ENCODE measurements at regions not wholly inside any gene's neighbourhood (a gene's known extent, or its start where the extent isn't known, plus 50 kb on each side); places are given as distances from the start of the nearest gene placed in this dataset.
"Not testable (repeated sequence)": the region's sequence is repeated elsewhere in the genome, so short reads cannot be mapped to it uniquely, and the experiment has no call there.

DNA sequence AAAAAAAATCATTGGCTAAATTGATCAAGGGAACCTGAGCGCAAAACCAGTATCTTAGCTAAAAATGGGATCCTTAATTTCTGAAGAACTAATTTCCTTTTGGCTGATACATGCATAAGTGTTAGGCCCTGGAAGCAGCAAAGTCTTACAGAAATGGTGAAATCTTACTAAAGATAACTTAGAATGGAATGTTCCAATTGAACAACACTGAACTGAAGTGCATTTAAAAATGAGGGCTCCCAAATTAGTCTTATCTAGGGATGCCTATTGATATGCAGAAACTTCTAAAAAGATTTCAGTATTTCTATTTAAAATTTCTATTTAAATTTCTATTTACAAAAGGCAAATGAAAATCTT is 120.7 kb upstream of the BANK1 start:
- no peak for DNase-seq

DNA sequence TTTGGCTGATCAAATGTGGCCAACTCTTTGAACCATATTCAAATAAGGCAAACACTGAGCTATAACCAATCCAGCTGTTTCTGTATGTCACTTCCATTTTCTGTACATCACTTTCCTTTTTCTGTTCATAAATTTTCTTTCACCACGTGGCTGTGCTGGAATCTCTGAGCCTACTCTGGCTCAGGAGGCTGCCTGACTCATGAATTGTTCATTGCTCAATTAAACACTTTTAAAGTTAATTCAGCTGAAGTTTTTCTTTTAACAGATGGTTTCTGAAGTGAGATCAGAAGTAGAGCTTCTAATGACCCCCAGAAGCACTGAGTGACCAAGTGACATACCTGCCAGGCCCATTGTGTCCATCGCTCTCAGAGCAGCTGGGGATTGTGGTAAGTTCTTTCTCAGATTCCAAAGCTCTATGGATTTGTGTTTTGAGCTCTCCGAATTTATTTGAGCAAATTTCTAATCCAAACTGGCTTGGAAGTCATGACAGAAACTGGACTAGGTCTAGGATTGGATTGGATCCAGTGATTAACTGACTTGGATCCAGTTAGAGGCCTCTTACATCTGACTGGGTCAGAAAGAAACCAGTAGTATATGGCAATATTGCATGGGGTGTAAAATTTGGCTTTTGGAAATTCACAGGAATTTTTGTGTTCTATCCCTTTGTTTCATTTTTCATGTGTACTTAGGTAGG is 121.2 kb upstream of the BANK1 start:
- DNase-seq: no peak

DNA sequence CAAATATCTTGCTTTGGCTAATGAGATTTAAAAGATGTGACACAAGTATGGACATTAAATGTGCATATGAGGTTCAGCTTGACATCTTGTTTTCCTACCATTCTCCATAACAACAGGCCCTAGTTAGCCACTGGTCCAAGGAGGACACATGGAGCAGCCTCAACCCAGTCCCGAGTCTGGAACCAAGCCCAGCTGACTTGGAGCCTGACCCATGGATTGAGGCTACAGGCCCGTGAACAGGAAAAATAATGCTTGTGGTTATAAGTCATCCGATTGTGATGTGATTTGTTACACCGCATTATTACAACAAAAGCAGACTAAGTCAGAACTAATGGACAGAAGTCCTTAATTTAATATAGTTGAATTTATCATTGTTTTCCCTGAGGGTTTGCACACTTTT is 123.2 kb upstream of the BANK1 start:
- no peak for DNase-seq

DNA sequence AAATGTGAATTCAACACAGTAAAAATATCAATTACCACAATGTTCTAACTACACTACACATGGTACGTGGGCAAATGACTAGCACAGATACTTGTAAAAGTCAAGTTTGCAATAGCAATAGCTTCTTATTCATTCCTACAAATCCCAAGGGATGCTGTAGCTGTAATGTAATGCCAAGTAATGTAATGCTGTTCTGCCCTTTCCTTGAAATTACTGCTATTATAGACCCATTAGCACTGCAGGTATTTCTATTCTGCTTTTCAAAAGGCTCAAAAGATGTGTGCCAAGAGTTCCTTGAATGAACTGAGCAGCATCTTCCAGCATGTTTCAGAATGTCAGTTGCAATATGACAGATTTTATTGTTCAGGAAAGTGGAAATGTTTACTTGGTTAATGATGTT is 129.9 kb upstream of the BANK1 start:
- no peak for DNase-seq

DNA sequence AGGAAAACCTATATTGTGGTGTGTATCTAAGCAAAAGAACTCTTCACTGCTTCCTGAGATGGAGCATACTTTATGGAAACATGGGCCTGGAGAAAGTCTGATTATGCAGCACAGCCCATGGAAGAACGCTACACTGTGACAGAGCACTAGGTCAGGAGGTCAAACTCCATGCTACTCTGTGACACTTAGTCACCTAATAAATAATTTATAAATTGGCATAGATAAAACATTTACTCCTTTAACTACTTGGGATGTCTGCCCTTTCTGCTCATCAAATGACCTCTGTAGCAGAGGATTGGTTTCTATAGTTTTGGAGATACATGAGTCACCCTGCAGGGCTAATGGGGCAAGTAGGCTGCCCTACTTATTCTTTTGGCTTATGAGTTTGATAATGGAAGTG is 134.7 kb upstream of the BANK1 start:
- no peak for DNase-seq

DNA sequence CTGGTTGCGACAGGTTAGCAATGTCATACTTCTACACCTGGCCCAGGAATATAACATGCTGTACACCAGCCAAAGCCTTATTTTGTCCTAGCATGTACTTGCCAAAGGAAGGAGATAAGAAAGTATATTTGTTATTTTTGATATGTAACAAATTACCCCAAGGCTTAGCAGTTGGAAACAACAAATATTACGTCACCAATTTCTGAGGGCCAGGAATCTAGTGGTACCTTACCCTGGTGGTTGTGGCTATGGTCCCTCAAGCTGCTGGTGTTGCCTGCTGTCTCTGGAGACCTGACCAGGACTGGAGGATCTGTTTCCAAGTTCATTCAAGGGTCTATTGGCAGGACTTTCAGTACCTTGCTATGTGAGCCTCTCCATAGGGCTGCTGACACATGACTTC is 135.5 kb upstream of the BANK1 start:
- no peak for DNase-seq

DNA sequence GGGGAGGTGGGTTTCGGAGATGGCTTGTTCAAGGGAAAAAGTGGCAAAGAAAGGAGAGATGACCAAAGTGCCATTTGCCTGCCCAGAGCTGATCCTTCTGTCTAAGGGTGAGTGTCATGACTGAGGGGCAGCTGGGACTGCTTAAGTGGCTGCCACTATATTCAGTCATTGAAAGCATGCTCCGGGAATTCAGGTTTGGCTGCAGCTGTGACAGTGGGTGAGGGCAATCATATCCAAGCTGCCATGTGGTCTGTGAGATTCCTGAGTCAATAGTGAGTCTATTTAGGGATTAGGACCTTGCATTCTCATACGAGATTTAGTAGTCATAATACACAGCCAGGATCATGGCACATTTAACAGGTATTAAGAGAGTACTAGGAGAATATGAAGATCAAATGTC is 138.8 kb upstream of the BANK1 start:
- DNase-seq: no peak

DNA sequence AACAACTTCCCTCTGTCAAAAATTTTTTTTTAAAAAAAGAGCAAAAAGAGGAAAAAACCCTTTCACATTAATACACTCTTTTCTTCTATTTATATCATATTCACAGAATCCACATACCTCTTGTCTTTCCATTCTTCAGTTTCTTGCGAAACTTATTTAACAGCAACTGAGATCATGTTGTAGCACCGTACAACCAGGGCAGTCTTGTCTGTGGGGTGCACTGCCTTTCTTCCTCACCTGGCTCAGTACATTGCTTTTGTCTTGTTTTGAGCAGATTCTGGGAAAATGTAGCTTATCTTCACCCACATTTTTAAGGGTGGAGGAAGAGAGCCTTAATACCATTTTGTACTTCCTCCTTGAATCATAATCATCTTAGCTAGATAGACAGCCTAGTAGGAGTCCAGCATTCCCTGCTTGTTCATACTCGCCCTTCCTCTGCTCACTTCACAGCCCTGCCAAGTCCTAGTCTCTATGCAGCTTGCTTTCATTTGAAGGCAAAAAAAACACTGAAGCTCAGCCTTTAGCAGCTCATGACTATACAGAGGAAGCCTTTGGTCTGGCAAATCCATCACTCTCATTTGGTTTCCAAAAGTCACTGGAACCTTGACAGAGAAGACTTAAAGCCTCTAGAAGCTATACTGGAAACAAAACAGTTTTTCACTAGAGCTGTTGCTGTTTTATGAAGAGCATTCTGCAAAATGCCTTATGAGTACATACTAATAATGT is 140.6 kb upstream of the BANK1 start:
- DNase-seq: no peak

DNA sequence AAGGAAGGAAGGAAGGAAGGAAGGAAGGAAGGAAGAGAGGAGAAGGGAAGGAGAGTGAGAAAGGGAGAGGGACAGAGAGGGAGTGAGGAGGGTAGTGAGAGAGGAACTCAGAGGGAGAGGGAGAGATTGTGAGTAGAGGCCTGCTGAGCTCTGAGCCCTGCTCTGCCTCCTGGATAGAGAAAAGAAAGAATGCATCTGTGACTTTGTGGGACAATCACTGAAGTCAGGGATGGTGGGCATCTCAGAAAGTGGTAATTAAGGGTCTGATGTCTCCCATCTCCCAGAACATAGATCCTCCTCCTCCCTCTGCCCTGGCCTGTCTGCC is 142.9 kb upstream of the BANK1 start:
- DNase-seq: no peak

DNA sequence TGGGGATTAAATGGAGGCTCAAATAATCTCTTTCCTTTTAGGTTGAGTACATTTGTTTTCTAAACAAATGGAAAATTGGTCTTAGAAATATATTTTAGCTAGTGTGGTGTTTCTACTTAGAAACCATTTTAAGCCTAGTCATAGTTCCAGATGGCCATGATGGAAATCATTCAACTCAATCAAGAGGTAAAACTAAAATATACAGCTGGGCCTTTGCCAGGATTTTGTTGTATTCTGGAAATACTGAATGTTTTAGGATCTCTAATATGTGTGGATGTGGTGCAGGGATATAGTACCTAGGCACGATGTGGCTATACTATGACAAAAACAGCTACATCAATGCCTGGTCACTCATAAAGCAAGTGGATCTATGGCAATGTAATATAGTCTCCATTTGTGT is 146.0 kb upstream of the BANK1 start:
- no peak for DNase-seq

DNA sequence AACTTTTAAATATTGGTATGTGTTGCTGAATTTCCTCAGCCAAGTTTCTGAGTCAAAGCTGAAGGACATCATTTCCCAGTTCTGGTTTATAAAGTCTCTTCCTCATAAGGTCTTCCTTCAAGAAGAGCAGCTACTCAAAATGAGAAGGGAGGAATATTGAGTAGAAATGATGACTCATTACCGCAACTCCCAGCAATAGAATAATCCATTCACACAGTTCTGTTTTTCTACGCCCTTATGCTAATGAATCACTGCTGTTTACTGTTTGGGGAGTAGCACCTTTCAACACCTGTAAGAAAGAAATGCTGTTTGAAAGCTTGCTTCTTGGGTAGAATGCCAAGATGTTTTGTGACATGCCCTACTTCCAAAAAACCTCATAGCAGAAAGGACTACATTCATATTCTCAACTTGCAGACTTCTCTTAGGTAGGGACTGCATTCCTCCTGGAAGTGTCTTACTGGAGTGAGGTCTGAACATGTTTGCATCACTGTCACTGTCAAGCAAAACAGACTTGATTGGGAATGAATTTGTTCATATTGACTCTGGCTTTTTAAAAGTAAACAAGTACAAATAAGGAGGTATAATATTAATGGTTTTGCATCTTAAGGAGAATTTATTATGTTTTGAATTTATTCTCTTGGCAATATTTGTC is 147.2 kb upstream of the BANK1 start:
- no peak for DNase-seq

DNA sequence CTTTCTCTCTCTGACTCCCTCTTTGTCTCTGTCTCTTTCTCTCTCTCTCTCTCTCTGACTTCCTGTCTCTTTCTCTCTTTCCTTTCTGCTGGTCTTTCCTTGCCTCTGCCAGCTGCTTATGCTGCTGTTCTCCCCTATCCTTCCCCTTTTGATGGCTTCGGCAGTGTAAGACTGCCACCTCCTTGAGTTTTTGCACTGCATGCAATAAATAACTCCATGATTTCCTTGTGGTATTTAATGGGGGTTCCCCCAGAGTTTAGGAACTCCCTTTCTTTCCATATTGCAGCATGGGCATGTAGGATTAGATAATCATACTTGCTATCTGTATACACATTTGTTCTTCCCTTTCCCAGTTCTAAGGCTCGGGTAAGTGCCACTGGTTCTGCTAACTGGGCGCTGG is 157.8 kb upstream of the BANK1 start:
- DNase-seq: not testable (repeated sequence)

DNA sequence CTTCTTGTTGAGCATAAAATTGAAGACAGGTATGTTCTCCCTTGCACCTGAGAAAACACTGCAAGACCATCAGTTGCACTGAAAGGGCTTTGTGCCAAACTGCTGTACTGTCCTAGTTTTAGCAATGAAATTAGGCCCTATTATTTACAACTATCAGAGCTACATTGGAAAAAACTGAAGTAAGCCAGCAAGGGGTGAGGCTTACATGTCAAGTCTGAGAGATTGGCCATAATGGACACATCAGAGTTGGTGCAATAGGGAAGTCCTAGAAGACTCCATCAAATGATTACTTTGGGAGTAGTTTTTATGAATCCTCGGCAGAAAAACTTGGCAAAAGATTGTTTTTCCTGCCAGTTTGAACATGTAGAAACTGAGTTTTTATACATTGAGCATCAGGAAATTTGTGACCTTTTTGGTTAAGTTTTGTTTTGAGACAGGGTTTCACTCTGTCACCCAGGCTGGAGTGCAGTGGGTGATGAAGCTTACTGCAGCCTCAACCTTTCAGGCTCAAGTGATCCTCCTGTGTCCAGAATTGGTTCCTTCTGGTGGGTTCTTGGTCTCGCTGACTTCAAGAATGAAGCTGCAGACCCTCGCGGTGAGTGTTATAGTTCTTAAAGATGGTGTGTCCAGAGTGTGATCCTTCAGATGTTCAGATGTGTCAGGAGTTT is 160.1 kb upstream of the BANK1 start:
- DNase-seq: no peak

DNA sequence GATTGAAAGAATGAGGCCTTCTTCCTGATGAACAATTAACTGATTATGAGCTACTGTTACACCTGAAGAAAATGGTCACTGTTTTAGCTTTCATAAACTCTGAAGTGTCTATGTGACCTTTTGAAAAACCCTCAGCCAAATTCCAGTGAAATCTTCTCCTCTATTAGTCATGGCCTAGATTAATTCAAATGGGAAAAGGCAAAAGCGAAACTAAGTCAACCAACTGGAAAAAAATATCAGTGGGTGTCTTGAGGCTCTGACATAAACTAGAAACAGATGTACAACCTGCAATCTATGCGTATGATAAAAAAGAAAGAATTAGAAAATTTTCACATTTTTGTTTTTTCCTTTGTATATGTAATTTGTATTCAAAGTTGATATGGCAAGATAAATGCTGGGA is 169.4 kb upstream of the BANK1 start:
- DNase-seq: no peak

DNA sequence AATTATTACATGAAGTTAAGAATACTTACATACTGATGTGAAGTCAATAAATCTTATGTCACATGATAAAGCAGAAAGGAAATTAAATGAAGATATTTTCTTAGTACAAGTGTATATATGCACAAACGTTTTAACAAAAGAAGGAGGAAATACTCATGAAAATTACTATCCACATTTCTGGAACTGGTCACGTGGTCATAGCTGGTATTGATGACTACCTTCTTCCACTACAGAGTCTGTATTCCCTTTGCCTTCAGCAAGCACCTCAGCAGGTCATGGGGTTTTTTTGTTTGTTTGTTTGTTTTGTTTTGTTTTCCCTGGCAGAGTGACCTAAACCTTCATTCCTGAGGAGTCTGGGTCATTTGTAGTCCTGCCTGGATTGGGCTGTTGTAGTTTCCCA is 174.9 kb upstream of the BANK1 start:
- no peak for DNase-seq

DNA sequence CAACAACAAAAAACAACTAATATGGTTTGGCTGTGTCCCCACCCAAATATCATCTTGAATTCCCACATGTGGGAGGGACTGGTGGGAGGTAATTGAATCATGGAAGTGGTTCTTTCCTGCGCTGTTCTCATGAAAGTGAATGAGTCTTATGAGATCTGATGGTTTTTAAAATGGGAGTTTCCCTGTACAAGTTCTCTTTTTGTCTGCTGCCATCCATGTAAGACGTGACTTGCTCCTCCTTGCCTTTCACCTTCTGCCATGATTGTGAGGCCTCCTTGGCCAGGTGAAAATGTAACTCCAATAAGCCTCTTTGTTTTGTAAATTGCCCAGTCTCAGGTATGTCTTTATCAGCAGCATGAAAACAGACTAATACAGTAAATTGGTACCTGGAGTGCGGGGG is 183.5 kb upstream of the BANK1 start:
- not testable (repeated sequence) for DNase-seq

DNA sequence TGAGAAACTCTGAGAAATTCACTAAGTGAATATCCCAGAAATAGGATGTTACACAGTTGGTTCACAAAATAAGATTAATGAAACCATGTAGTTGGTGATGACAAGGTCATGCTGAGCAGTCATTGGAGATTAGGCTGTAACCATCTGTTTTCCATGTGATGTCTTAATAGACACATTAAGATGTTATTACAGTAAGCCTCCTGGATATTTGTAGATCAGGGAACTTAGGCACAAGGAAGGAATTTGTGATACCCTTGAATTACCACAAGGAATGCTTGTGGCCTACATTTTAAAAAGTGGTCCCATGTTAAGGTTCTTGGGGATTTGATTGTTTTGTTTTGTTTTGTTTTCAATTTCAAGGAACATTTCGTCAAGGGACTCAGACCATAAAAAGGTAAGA is 185.6 kb upstream of the BANK1 start:
- DNase-seq: no peak

DNA sequence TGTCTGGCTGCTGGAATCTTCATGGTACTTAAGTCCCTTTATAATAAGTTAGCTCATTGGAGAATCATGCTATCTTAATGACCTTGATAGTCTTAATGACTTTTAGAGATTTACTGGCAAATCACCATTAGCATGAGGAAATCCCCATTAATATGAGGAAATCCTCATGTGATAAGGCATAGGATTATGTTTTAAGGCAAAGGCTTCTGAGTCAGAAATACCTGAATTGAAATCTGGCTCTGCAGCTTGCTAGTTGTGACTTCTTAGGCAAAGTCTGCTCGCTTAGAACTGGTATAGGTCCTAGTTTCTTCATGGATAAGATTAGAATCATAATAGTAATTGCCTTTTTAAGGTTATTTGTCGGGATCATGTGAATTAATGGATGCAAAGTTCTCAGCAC is 190.2 kb upstream of the BANK1 start:
- DNase-seq: no peak

DNA sequence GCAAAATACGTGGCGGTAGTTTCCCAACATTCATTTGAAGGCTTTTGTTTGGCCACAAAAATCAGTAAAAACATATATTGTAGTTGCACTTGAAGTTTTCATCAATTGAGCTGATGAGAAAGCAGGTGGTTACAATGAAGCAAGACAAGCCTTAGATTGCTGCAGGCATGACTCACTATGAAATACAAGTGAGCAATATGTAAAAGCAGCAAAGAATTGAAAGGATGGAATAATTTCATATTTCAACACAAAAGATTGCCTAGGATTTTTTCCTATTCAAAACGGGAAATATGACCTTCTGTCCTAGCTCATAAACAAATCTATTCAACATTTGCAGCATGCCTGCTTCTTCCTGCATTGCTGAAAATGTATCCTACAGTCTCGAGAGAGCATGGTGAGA is 190.9 kb upstream of the BANK1 start:
- no peak for DNase-seq

DNA sequence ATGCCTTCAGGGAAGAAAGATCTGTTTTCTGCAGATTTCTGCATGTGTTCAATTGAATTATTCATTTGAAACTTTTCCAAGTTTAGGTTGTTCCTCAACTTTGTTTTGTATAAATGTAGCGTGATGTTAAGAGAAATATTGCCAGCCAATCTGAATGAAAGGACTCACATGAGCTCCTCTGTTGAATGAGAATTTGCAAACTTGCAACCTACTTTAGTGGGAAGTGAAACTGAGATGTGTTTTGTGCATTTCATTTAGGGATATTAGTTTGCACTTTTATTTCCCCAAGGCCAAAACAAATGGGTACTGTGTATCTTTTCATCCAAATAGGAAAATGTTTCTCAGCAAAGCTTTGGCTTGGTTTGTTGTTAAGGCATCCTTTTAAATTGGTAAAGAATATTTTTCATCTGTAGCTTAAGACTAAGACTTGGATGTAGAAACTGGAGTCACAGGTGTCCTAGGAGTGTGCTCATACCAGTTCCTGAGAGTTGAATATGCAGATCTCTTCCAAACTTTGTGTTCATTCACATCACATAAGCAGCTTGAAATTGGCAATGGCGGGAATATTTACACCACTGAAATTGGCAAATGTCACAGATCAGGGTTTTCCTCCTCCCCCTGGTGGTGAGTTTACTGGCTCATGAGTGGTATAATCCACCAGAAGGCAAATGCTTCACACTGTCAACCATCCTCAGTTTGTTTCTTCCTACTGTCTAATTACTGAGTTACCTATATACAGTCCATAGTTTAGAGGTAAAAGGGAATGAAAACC is 193.6 kb upstream of the BANK1 start:
- no peak for DNase-seq

DNA sequence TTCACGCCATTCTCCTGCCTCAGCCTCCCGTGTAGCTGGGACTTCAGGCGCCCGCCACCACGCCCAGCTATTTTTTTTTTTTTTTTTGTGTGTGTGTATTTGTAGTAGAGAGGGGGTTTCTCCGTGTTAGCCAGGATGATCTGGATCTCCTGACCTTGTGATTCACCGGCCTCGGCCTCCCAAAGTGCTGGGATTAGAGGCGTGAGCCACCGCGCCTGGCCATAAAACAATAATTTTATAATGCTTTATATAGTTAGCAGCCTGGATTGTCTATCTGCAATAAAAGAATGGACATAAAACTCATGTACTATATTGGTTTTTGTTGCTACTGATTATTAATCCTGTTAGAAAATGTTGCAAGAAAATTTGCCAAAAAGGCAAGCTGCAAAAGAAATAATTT is 195.9 kb upstream of the BANK1 start:
- DNase-seq: no peak

DNA sequence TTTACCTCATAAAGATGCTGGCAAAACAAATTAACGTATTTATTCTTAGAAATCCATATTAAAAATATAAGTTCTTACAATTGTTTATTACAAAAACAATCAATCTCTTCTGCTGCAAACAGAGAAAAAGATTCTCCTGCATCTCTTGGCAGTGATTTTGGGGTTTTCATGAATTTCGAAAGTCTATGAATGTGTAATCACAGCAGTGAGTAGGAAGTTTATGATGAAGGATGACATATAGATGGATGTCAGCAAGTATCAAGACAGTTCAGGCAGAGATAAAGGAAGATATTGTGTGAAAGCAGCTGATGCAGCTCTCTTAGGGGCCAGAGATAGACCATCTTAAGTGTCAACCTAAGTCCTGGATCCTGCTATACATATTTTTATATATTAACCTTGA is 196.9 kb upstream of the BANK1 start:
- DNase-seq: no peak

DNA sequence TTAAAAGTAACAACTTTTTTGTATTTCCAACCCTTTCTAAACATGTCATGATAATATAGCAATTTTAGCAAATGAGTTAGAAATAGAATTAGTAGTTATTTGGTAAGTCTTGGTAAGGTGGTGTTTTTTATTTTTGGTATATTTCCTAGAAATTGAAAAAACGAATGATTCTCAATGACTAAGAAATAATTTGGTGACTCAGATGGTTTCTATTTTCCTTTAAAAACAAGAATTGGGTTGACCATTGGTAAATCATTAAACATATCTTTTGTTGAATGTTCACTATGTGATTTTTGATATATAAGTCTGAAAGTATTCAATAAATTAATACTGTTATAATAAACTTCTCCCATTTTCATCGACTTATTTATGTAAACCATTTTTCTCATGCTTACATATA is 206.2 kb upstream of the BANK1 start:
- DNase-seq: no peak
